Esophagus muscularis mucosa (tissue), 3 donors: ENCODE measurements at regions not wholly inside any gene's neighbourhood (a gene's known extent, or its start where the extent isn't known, plus 50 kb on each side); places are given as distances from the start of the nearest gene placed in this dataset.

Experiments used
- EP300 ChIP-seq: sonication (generic); formaldehyde crosslinking; IDR thresholded peaks from one replicate; pipeline ENCODE4 v1.6.1; 2017; ENCODE audit warnings: antibody characterized with exemption
- TF ChIP-seq, protein P1 (sequence below), 3 experiments: fragments of 200-600 bp in 2 of 3; fragments of 450-650 bp in 1 of 3; sonication (generic) in 2 of 3; IDR thresholded peaks; one replicate each; pipeline ENCODE4 v1.5.1; 2017 to 2019; ENCODE audit warnings: antibody characterized with exemption in 3 of 3, mild to moderate bottlenecking in 2 of 3, moderate library complexity in 1 of 3

- TF ChIP-seq, protein P1, sequence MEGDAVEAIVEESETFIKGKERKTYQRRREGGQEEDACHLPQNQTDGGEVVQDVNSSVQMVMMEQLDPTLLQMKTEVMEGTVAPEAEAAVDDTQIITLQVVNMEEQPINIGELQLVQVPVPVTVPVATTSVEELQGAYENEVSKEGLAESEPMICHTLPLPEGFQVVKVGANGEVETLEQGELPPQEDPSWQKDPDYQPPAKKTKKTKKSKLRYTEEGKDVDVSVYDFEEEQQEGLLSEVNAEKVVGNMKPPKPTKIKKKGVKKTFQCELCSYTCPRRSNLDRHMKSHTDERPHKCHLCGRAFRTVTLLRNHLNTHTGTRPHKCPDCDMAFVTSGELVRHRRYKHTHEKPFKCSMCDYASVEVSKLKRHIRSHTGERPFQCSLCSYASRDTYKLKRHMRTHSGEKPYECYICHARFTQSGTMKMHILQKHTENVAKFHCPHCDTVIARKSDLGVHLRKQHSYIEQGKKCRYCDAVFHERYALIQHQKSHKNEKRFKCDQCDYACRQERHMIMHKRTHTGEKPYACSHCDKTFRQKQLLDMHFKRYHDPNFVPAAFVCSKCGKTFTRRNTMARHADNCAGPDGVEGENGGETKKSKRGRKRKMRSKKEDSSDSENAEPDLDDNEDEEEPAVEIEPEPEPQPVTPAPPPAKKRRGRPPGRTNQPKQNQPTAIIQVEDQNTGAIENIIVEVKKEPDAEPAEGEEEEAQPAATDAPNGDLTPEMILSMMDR (IDR thresholded peaks at IDR 0.05): no peak
- TF ChIP-seq EP300: no peak
These were observed 444.2 kb downstream of the SOX9 start for GRCh38 chr17:72565006-72565405.
